Activated CD8-positive, alpha-beta T cell treated with anti-CD3 and anti-CD28 coated beads for 36 hours (primary cell): ENCODE measurements at regions not wholly inside any gene's neighbourhood (a gene's known extent, or its start where the extent isn't known, plus 50 kb on each side); places are given as distances from the start of the nearest gene placed in this dataset.

Experiments used
- ATAC-seq: fragments of 200-7000 bp; cut with Tn5 transposase; one replicate; pipeline ENCODE4 v1.10.0; 2021; ENCODE audit warnings: mild to moderate bottlenecking, moderate library complexity
- CTCF ChIA-PET: fragments of 350-600 bp; sonication (Branson Sonifier 250); formaldehyde crosslinking; loops from one replicate; lab custom pipeline; 2021; ENCODE audit warnings: antibody characterized with exemption; lab: Charles Lee
- POLR2A ChIA-PET: fragments of 350-600 bp; sonication (Branson Sonifier 250); formaldehyde crosslinking; loops from one replicate; lab custom pipeline; 2021; ENCODE audit warnings: antibody characterized with exemption; lab: Charles Lee
- DNase-seq: peaks from one replicate; pipeline ENCODE4 v3.0.0-alpha.2; 2020
- H3K27ac Mint-ChIP-seq: one replicate; pipeline ENCODE4 v1.8.0; 2021; ENCODE audit warnings: mild to moderate bottlenecking, mixed read lengths
- H3K27me3 Mint-ChIP-seq: one replicate; pipeline ENCODE4 v1.8.0; 2021; ENCODE audit warnings: mixed read lengths
- H3K36me3 Mint-ChIP-seq: one replicate; pipeline ENCODE4 v1.8.0; 2021; ENCODE audit warnings: low read depth, mixed read lengths
- H3K4me1 Mint-ChIP-seq: one replicate; pipeline ENCODE4 v1.8.0; 2021; ENCODE audit warnings: low read depth, mixed read lengths
- H3K4me3 Mint-ChIP-seq: one replicate; pipeline ENCODE4 v1.8.0; 2021; ENCODE audit warnings: mild to moderate bottlenecking, moderate library complexity, mixed read lengths
- H3K9me3 Mint-ChIP-seq: one replicate; pipeline ENCODE4 v1.8.0; 2021; ENCODE audit warnings: mixed read lengths
- intact Hi-C: fragments of 100-400 bp; cut with micrococcal nuclease; formaldehyde crosslinking; loops from one replicate; pipeline ENCODE4 v1.10.0; 2022
- TF ChIP-seq, protein P1 (sequence below): fragments of 200-600 bp; IDR thresholded peaks from one replicate; pipeline ENCODE4 v1.8.0; 2022; ENCODE audit warnings: antibody characterized with exemption, mild to moderate bottlenecking

DNA sequence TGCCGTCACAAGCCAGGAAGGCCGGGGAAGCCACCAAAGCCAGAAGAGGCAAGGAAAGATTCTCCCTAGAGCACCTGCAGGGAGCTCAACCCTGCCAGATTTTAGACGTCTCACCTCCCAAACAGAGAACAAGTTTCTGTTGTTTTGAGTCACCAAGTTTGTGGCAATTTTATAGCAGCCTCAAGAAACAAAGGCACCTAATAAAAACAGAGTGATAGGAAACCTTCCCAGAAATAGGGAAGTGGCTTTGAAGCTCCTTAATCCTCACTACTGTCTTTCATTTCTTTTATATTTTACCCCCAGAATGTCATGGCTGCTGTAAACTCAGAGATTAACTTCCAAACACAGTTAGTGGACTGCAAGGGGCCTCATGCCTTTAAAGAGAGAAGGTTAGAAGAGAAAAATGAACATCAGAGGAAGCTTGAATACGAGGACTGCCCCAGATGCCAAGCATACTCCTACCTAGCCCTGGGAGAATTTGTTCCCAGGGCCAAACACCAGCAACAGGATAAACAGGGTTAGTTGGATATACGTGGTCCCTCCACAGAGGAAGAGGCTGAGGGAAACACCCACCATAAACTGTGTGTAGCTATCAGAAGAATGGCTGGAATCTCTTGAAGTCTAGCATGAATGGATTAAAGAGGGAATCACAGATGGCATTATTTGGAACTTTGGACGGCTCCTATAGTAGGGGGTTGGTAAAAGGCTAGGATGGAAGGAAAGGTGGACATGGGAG lies 148.3 kb downstream of the KCNA5 start:
- Mint-ChIP-seq H3K27me3 (peaks cover 1% of the 10 kb centered on the region), H3K27ac (no peak overlapping the region), H3K36me3 (no peaks in the 10 kb centered on the region), H3K9me3 (no peaks in the 10 kb centered on the region), H3K4me1 (no peaks in the 10 kb centered on the region), H3K4me3 (no peak overlapping the region)
- intact Hi-C loops = no loop called here
- ChIA-PET POLR2A (no interaction called here), CTCF (no interaction called here)
- ATAC-seq (no peak), DNase-seq (no peak)
- TF ChIP-seq, protein P1, sequence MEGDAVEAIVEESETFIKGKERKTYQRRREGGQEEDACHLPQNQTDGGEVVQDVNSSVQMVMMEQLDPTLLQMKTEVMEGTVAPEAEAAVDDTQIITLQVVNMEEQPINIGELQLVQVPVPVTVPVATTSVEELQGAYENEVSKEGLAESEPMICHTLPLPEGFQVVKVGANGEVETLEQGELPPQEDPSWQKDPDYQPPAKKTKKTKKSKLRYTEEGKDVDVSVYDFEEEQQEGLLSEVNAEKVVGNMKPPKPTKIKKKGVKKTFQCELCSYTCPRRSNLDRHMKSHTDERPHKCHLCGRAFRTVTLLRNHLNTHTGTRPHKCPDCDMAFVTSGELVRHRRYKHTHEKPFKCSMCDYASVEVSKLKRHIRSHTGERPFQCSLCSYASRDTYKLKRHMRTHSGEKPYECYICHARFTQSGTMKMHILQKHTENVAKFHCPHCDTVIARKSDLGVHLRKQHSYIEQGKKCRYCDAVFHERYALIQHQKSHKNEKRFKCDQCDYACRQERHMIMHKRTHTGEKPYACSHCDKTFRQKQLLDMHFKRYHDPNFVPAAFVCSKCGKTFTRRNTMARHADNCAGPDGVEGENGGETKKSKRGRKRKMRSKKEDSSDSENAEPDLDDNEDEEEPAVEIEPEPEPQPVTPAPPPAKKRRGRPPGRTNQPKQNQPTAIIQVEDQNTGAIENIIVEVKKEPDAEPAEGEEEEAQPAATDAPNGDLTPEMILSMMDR = no peak

DNA sequence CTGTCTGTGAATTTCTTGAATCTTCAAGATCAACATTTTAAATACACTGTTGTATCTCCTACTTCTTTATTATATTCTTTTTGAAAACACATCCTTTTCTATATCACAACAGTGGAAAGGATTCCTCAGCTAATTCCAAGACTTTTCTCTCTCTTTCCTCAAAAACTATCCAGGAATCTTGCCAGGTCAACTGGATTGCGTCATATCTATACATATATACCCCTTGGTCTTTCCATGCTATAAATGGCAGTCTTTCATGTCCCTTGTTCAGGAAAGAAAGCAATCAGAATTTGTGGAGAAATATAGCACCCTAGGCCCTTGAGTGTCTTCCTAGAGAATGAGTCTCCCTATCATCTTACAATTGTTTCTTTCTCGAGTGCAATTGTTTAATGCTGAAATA lies 149.0 kb downstream of the KCNA5 start:
- DNase-seq (no peak), ATAC-seq (no peak)
- H3K4me3 Mint-ChIP-seq = no peak overlapping the region
- TF ChIP-seq, protein P1 = no peak
- no peaks in the 10 kb centered on the region for H3K36me3 Mint-ChIP-seq
- ChIA-PET CTCF (no interaction called here), POLR2A (no interaction called here)
- no peak overlapping the region for H3K27ac Mint-ChIP-seq
- no peaks in the 10 kb centered on the region for H3K9me3 Mint-ChIP-seq
- intact Hi-C loops = no loop called here
- H3K4me1 Mint-ChIP-seq = no peaks in the 10 kb centered on the region
- H3K27me3 Mint-ChIP-seq = peaks cover 1% of the 10 kb centered on the region

DNA sequence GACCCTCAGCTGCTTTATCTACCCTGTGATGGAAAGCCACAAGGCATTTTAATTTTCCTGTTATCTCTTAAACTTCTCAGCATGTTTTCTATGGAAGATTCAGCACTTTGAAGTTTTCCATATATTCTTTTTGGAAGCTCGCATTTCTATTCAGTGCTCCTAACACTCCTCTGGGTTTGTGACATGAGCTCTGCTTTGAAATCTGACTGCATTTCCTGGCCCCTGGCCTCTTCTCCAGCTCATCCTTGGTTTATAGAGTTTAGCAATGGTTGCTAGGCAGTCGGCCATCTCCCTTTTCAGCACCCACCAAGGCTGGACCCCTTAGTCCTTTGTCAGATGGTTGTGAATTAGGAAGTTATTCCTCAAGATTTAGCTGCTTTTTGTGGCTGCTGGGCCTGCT lies 150.6 kb downstream of the KCNA5 start:
- H3K4me3 Mint-ChIP-seq = no peak overlapping the region
- POLR2A ChIA-PET = no interaction called here
- ATAC-seq (no peak), DNase-seq (no peak)
- H3K27ac Mint-ChIP-seq = no peak overlapping the region
- intact Hi-C loops = no loop called here
- H3K4me1 Mint-ChIP-seq = no peaks in the 10 kb centered on the region
- TF ChIP-seq, protein P1 = no peak
- H3K36me3 Mint-ChIP-seq = no peaks in the 10 kb centered on the region
- no peaks in the 10 kb centered on the region for H3K9me3 Mint-ChIP-seq
- H3K27me3 Mint-ChIP-seq = peaks cover 2% of the 10 kb centered on the region
- CTCF ChIA-PET = no interaction called here

DNA sequence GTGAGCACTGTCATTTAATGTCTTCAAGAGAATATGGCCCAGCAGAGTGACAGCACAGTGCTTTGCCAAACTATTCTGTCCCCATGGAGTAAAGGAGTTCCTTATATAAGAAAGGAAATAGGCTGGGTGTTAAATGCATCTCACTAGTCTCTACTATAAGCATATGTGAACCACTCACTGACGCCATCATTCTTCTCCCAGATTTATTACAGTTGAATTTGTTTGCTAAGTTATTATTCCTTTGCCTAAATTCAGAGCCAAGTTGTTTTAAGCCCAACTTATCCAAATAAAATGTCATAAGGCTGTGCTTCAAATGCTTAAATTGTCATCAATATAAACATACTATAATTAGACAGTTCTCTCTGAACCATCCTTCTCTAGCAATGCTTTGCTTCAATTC lies 151.6 kb downstream of the KCNA5 start:
- Mint-ChIP-seq H3K4me3 (no peak overlapping the region), H3K27me3 (peaks cover 7% of the 10 kb centered on the region), H3K4me1 (no peaks in the 10 kb centered on the region), H3K36me3 (no peaks in the 10 kb centered on the region), H3K9me3 (no peaks in the 10 kb centered on the region), H3K27ac (no peak overlapping the region)
- POLR2A ChIA-PET = no interaction called here
- CTCF ChIA-PET = no interaction called here
- TF ChIP-seq, protein P1 = no peak
- DNase-seq (no peak), ATAC-seq (no peak)
- intact Hi-C loops = no loop called here

DNA sequence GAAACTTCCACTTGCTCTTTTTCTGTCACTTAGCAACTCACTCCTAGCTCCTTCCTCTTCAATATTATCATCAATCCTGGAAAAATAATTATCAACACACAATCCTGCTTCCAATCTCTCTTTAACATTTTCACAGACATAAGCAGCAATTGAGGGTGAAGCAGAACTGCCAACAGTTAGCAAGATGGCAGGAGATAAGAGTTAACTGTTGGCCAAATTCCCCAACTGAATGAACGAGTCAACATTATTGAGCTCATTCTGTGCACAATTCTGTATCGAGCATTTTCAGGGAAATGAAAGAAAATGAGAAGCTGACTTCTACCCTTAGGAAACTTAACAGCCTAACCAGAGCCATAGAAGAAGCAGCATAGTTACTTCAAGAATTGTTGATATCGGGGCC lies 152.0 kb downstream of the KCNA5 start:
- Mint-ChIP-seq H3K27me3 (peaks cover 9% of the 10 kb centered on the region), H3K4me1 (no peaks in the 10 kb centered on the region), H3K9me3 (no peaks in the 10 kb centered on the region), H3K36me3 (no peaks in the 10 kb centered on the region), H3K27ac (no peak overlapping the region), H3K4me3 (no peak overlapping the region)
- TF ChIP-seq, protein P1 = no peak
- ATAC-seq (no peak), DNase-seq (no peak)
- CTCF ChIA-PET = no interaction called here
- POLR2A ChIA-PET = no interaction called here
- intact Hi-C loops = no loop called here
